ENCODE measurements at regions not wholly inside any gene's neighbourhood (a gene's known extent, or its start where the extent isn't known, plus 50 kb on each side); places are given as distances from the start of the nearest gene placed in this dataset.
"Not testable (repeated sequence)": the region's sequence is repeated elsewhere in the genome, so short reads cannot be mapped to it uniquely, and the experiment has no call there.

DNA sequence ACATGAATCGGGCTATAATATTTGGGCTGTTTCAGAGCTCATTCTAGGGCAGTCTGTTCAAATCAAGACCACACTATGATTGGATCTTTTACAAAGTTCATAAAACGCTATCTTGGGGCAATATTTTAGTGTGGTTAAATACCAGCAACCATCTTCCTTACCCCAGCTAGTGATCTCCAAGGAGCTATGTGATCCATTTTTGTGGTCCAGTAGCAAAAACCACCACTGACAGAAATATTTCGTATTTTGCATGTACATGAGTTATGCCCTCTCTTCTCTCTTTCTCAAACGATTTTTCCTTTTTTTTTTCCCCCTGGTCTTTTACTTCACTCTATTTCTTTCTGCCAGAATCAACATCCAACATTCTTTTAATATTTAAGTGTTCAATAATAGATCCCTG is 280.6 kb upstream of the KITLG start:
- Histone ChIP-seq H3K9me3 (ENCODE audit: control insufficient read depth, insufficient read depth, low read length) (no peaks in the 10 kb centered on the region), H3K9ac (ENCODE audit: low read depth, low read length) (no peak overlapping the region), H3K27me3 (ENCODE audit: control insufficient read depth, insufficient read depth, low read length) (no peaks in the 10 kb centered on the region), H3K36me3 (ENCODE audit: control insufficient read depth, insufficient read depth, low read length) (no peaks in the 10 kb centered on the region), H3K4me3 (ENCODE audit: low read depth, low read length) (no peak overlapping the region), H3K4me1 (ENCODE audit: control insufficient read depth, insufficient read depth, low read length) (peaks cover 12% of the 10 kb centered on the region)

DNA sequence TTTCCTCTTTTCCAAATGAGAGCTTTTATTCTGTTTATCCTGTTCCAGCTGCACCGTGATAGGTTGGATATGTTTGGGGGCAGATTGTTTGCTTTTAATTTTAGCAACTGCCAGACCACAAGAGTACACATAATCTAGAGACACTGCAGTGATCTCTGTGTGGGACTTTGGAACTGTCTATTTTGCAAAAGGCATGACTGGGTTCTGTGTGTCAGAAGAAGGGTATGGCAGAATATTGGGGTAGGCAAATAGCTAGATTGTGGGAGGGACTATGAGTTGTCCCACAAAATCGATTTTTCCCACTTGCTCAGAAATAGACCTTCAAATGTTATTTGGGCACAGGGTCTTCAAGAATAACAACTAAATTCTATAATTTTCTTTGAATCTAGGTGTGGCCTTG is 275.9 kb upstream of the KITLG start:
- Histone ChIP-seq H3K9ac (ENCODE audit: low read depth, low read length) (no peak overlapping the region), H3K27me3 (ENCODE audit: control insufficient read depth, insufficient read depth, low read length) (no peaks in the 10 kb centered on the region), H3K4me1 (ENCODE audit: control insufficient read depth, insufficient read depth, low read length) (no peaks in the 10 kb centered on the region), H3K4me3 (ENCODE audit: low read depth, low read length) (no peak overlapping the region), H3K9me3 (ENCODE audit: control insufficient read depth, insufficient read depth, low read length) (no peaks in the 10 kb centered on the region), H3K36me3 (ENCODE audit: control insufficient read depth, insufficient read depth, low read length) (no peaks in the 10 kb centered on the region)

DNA sequence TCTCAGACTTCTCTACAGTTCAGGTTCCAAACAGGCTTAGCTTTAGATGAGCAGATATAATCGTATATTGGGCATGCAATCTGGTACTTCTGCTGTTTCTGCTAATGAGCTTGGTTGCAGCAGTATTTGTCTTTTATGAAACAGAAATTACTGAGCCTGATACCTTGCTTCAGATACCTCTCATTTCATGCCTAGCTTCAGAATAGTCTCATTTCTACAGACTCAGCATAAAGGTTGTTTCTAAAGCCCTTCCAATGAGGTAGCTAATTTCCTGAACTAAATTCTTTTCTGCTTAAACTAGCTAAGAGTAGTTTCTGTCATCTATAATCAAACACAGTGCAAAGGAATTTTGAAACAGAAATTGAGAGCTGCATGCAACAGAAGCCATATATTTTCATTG is 275.0 kb upstream of the KITLG start:
- H3K9me3 ChIP-seq (ENCODE audit: control insufficient read depth, insufficient read depth, low read length) = no peaks in the 10 kb centered on the region
- H3K4me1 ChIP-seq (ENCODE audit: control insufficient read depth, insufficient read depth, low read length) = no peaks in the 10 kb centered on the region
- H3K27me3 ChIP-seq (ENCODE audit: control insufficient read depth, insufficient read depth, low read length) = no peaks in the 10 kb centered on the region
- H3K9ac ChIP-seq (ENCODE audit: low read depth, low read length) = no peak overlapping the region
- no peak overlapping the region for H3K4me3 ChIP-seq (ENCODE audit: low read depth, low read length)
- no peaks in the 10 kb centered on the region for H3K36me3 ChIP-seq (ENCODE audit: control insufficient read depth, insufficient read depth, low read length)

DNA sequence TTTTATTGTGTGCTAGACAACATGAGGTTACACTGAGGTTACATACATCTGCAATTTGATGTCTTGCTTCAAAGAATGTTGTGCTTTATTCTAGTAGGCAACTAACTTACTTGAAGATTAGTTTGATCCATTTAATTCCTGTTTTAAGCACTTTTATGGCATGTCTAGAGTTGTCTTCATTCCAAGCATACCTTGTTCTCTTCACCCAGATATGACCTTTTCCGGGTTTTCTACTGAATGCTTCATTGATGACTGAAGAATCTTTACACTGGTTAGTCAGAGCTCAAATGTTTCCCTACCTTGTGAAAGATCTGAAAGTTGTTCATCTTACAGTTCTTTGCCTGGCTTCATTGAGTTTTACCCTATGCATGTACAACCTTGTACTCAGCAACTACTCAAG is 274.0 kb upstream of the KITLG start:
- Histone ChIP-seq H3K9ac (ENCODE audit: low read depth, low read length) (no peak overlapping the region), H3K4me1 (ENCODE audit: control insufficient read depth, insufficient read depth, low read length) (no peaks in the 10 kb centered on the region), H3K27me3 (ENCODE audit: control insufficient read depth, insufficient read depth, low read length) (no peaks in the 10 kb centered on the region), H3K4me3 (ENCODE audit: low read depth, low read length) (no peak overlapping the region), H3K36me3 (ENCODE audit: control insufficient read depth, insufficient read depth, low read length) (no peaks in the 10 kb centered on the region), H3K9me3 (ENCODE audit: control insufficient read depth, insufficient read depth, low read length) (no peaks in the 10 kb centered on the region)

DNA sequence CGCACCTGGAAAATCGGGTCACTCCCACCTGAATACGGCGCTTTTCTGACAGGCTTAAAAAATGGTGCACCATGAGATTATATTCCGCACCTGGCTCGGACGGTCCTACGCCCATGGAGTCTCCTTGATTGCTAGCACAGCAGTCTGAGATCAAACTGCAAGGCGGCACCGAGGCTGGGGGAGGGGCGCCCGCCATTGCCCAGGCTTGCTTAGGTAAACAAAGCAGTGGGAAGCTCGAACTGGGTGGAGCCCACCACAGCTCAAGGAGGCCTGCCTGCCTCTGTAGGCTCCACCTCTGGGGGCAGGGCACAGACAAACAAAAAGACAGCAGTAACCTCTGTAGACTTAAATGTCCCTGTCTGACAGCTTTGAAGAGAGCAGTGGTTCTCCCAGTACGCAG is 267.0 kb upstream of the KITLG start:
- not testable (repeated sequence) for H3K4me3 ChIP-seq (ENCODE audit: low read depth, low read length); H3K36me3 ChIP-seq (ENCODE audit: control insufficient read depth, insufficient read depth, low read length); H3K4me1 ChIP-seq (ENCODE audit: control insufficient read depth, insufficient read depth, low read length); H3K27me3 ChIP-seq (ENCODE audit: control insufficient read depth, insufficient read depth, low read length); H3K9ac ChIP-seq (ENCODE audit: low read depth, low read length); H3K9me3 ChIP-seq (ENCODE audit: control insufficient read depth, insufficient read depth, low read length)

DNA sequence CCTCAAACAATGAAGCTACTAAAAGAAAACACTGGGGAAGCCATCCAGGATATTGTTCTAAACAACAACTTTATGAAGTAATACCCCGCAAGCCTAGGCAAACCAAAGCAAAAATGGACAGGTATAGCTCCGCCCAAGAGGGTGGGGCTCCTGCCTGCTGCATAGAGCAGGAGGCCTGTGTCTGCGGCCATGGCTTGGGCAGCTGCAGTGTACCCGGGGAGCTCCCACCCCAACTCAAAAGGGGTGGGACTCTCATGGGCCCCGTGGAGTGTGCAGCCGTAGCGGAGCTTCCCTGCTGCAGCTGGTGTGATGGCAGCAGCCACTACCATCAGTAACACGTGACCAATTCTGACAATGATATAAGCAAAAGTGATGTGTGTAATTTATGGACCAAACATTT is 264.2 kb upstream of the KITLG start:
- Histone ChIP-seq H3K9me3 (ENCODE audit: control insufficient read depth, insufficient read depth, low read length) (no peaks in the 10 kb centered on the region), H3K27me3 (ENCODE audit: control insufficient read depth, insufficient read depth, low read length) (no peaks in the 10 kb centered on the region), H3K4me3 (ENCODE audit: low read depth, low read length) (no peak overlapping the region)

DNA sequence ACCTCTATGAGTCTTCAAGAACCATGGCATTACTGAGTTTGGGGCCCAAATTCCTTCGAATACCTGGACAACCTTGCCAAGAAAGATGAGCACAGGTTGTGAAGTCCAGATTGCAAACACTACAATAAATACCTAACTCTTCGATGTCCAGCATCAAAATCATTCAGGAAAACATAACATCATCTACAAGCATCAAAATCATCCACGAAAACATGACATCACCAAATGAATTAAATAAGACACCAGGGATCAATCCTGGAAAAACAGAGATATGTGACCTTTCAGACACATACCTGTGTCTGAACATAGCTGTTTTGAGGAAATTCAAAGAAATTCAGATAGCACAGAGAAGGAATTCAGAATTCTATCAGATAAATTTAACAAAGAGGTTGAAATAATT is 262.0 kb upstream of the KITLG start:
- no peaks in the 10 kb centered on the region for H3K9me3 ChIP-seq (ENCODE audit: control insufficient read depth, insufficient read depth, low read length)
- H3K36me3 ChIP-seq (ENCODE audit: control insufficient read depth, insufficient read depth, low read length) = no peaks in the 10 kb centered on the region
- H3K27me3 ChIP-seq (ENCODE audit: control insufficient read depth, insufficient read depth, low read length) = no peaks in the 10 kb centered on the region
- H3K4me1 ChIP-seq (ENCODE audit: control insufficient read depth, insufficient read depth, low read length) = no peaks in the 10 kb centered on the region
- no peak overlapping the region for H3K9ac ChIP-seq (ENCODE audit: low read depth, low read length)
- H3K4me3 ChIP-seq (ENCODE audit: low read depth, low read length) = no peak overlapping the region

More for the DNA sequence above, 264.2 kb upstream of the KITLG start:
- Histone ChIP-seq H3K36me3 (ENCODE audit: control insufficient read depth, insufficient read depth, low read length) (no peaks in the 10 kb centered on the region), H3K9ac (ENCODE audit: low read depth, low read length) (no peak overlapping the region), H3K4me1 (ENCODE audit: control insufficient read depth, insufficient read depth, low read length) (no peaks in the 10 kb centered on the region)

DNA sequence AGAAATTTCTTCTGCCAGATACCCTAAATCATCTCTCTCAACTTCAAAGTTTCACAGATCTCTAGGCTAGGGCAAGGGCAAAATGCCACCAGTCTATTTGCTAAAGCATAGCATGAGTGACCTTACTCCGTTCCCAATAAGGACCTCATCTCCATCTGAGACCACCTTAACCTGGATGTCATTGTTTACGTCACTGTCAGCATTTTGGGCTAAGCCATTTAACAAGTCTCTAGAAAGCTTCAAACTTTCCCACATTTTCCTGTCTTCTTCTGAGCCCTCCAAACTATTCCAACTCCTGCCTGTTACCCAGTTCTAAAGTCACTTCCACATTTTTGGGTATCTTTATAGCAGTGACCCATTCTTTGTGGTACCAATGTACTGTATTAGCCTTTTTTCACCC is 259.2 kb upstream of the KITLG start:
- no peaks in the 10 kb centered on the region for H3K4me1 ChIP-seq (ENCODE audit: control insufficient read depth, insufficient read depth, low read length)
- no peaks in the 10 kb centered on the region for H3K27me3 ChIP-seq (ENCODE audit: control insufficient read depth, insufficient read depth, low read length)
- H3K36me3 ChIP-seq (ENCODE audit: control insufficient read depth, insufficient read depth, low read length) = no peaks in the 10 kb centered on the region
- no peaks in the 10 kb centered on the region for H3K9me3 ChIP-seq (ENCODE audit: control insufficient read depth, insufficient read depth, low read length)
- H3K9ac ChIP-seq (ENCODE audit: low read depth, low read length) = no peak overlapping the region
- no peak overlapping the region for H3K4me3 ChIP-seq (ENCODE audit: low read depth, low read length)

DNA sequence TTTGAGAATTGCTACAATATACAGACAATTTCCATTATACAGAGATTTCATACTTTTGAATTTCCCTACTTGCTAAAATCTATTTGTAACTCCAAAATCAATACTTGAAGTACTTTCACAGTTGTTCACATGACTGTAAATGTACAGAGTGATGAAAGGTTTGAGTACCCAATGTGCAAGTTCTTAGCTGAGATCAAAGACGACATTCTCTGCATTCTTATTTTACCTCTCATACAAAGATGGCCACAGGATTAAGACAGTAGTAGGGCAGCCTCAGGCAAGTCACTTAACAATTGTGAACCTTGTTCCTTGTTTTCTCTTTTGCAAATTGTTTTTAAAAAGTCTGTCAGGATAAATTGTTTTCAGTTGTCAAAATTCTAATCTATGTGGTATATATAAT is 255.9 kb upstream of the KITLG start:
- H3K9me3 ChIP-seq (ENCODE audit: control insufficient read depth, insufficient read depth, low read length) = no peaks in the 10 kb centered on the region
- H3K27me3 ChIP-seq (ENCODE audit: control insufficient read depth, insufficient read depth, low read length) = no peaks in the 10 kb centered on the region
- H3K36me3 ChIP-seq (ENCODE audit: control insufficient read depth, insufficient read depth, low read length) = no peaks in the 10 kb centered on the region
- no peaks in the 10 kb centered on the region for H3K4me1 ChIP-seq (ENCODE audit: control insufficient read depth, insufficient read depth, low read length)
- H3K4me3 ChIP-seq (ENCODE audit: low read depth, low read length) = no peak overlapping the region
- H3K9ac ChIP-seq (ENCODE audit: low read depth, low read length) = no peak overlapping the region

DNA sequence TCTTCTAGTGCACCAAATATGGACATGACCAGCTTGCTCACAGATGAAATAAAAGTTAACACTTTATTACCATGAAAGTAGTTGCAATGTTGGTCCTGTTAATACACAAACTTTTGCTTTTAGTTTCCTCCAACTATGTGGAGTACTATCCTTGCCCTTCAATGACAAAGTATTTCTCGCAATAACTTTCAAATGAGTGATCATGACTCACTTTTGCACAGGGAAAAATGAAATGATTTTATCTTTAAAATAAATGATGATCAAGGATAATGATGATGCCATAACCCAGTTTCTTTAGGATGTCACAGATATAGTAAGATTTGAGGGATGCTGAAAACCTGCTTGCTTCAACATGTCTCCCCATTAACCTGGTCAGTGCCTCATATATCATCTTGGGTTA is 254.0 kb upstream of the KITLG start:
- H3K4me1 ChIP-seq (ENCODE audit: control insufficient read depth, insufficient read depth, low read length) = no peaks in the 10 kb centered on the region
- no peaks in the 10 kb centered on the region for H3K27me3 ChIP-seq (ENCODE audit: control insufficient read depth, insufficient read depth, low read length)
- no peak overlapping the region for H3K4me3 ChIP-seq (ENCODE audit: low read depth, low read length)
- H3K9me3 ChIP-seq (ENCODE audit: control insufficient read depth, insufficient read depth, low read length) = no peaks in the 10 kb centered on the region
- H3K36me3 ChIP-seq (ENCODE audit: control insufficient read depth, insufficient read depth, low read length) = no peaks in the 10 kb centered on the region
- no peak overlapping the region for H3K9ac ChIP-seq (ENCODE audit: low read depth, low read length)

DNA sequence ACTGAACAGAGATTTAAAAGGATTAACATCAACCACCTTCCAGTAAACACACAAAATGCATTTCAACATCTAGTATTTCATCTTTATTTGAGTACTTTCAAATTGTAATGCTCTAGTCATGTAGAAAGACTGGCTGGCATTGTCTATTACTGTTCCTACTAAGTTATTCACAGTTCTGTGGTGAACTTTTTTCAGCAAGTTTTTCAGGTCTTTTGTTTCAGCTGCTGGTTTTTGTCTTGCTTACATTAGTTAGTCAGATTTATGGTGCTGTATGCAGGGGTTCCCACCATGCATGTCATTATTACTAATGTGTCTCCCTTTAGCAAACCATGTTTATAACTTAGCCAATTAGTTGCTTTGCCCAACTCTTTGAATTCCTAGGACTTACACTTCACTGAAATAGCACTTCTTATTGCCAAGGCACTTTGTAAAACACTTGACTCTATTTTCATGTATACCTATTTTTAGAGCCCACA is 253.4 kb upstream of the KITLG start:
- H3K9me3 ChIP-seq (ENCODE audit: control insufficient read depth, insufficient read depth, low read length) = no peaks in the 10 kb centered on the region
- H3K27me3 ChIP-seq (ENCODE audit: control insufficient read depth, insufficient read depth, low read length) = no peaks in the 10 kb centered on the region
- no peak overlapping the region for H3K9ac ChIP-seq (ENCODE audit: low read depth, low read length)
- H3K36me3 ChIP-seq (ENCODE audit: control insufficient read depth, insufficient read depth, low read length) = no peaks in the 10 kb centered on the region
- H3K4me1 ChIP-seq (ENCODE audit: control insufficient read depth, insufficient read depth, low read length) = no peaks in the 10 kb centered on the region
- no peak overlapping the region for H3K4me3 ChIP-seq (ENCODE audit: low read depth, low read length)

DNA sequence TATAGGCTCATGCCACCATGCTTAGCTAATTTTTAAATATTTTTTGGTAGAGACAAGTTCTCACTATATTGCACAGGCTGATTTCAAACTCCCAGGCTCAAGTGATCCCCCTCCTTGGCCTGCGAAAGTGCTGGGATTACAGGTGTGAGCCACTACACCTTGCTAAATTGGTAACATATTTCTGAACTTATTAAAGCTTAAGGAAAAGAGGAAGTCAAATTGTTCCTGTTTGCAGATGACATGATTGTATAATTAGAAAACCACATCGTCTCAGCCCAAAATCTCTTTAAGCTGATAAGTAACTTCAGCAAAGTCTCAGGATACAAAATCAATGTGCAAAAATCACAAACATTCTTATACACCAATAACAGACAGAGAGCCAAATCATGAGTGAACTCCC is 248.3 kb upstream of the KITLG start:
- H3K4me3 ChIP-seq (ENCODE audit: low read depth, low read length); H3K9me3 ChIP-seq (ENCODE audit: control insufficient read depth, insufficient read depth, low read length); H3K36me3 ChIP-seq (ENCODE audit: control insufficient read depth, insufficient read depth, low read length); H3K27me3 ChIP-seq (ENCODE audit: control insufficient read depth, insufficient read depth, low read length); H3K9ac ChIP-seq (ENCODE audit: low read depth, low read length); H3K4me1 ChIP-seq (ENCODE audit: control insufficient read depth, insufficient read depth, low read length): not testable (repeated sequence)

DNA sequence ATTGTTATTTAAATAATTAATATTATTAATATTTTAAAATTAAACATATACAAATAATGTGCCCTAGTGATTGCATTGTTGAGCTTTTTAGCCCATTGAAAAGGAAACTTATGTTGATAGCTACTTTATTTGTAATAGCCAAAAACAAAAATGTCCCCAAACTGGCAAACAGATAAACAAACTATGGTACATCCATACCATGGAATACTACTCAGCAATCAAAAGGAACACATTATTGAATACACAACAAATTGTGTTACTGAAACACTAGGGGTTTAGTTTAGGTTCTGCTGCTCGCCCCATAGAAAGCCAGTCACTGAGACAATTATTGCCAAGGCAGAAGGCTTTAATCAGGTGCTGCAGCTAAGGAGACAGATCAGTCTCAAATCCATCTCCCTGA is 239.7 kb upstream of the KITLG start:
- Histone ChIP-seq H3K4me1 (ENCODE audit: control insufficient read depth, insufficient read depth, low read length) (no peaks in the 10 kb centered on the region), H3K9ac (ENCODE audit: low read depth, low read length) (no peak overlapping the region), H3K27me3 (ENCODE audit: control insufficient read depth, insufficient read depth, low read length) (no peaks in the 10 kb centered on the region), H3K36me3 (ENCODE audit: control insufficient read depth, insufficient read depth, low read length) (no peaks in the 10 kb centered on the region), H3K9me3 (ENCODE audit: control insufficient read depth, insufficient read depth, low read length) (no peaks in the 10 kb centered on the region), H3K4me3 (ENCODE audit: low read depth, low read length) (no peak overlapping the region)
